ENCODE measurements at regions not wholly inside any gene's neighbourhood (a gene's known extent, or its start where the extent isn't known, plus 50 kb on each side); places are given as distances from the start of the nearest gene placed in this dataset.
"Not testable (repeated sequence)": the region's sequence is repeated elsewhere in the genome, so short reads cannot be mapped to it uniquely, and the experiment has no call there.

GRCh38 chr22:49657974-49658590 lies 169.6 kb downstream of the BRD1 start:
- no peak for DNase-seq

GRCh38 chr22:49657275-49657973 lies 170.2 kb downstream of the BRD1 start:
- no peak for DNase-seq

GRCh38 chr22:49656883-49657274 lies 170.8 kb downstream of the BRD1 start:
- not testable (repeated sequence) for DNase-seq

- no peak for DNase-seq
Observed at GRCh38 chr22:49656291-49656851, 171.3 kb downstream of the BRD1 start.

- DNase-seq = no peak
Observed at GRCh38 chr22:49655168-49655812, 172.4 kb downstream of the BRD1 start.

- no peak for DNase-seq
Observed at GRCh38 chr22:49650336-49651241, 177.1 kb downstream of the BRD1 start.

GRCh38 chr22:49649166-49650068 lies 178.3 kb downstream of the BRD1 start:
- no peak for DNase-seq

GRCh38 chr22:49648053-49648452 lies 179.6 kb downstream of the BRD1 start:
- no peak for DNase-seq

GRCh38 chr22:49647627-49648026 lies 180.0 kb downstream of the BRD1 start:
- DNase-seq = no peak

GRCh38 chr22:49646876-49647275 lies 180.8 kb downstream of the BRD1 start:
- DNase-seq = no peak

- DNase-seq = no peak
Observed at GRCh38 chr22:49645791-49646550, 181.7 kb downstream of the BRD1 start.

GRCh38 chr22:49645257-49645656 lies 182.4 kb downstream of the BRD1 start:
- DNase-seq = no peak

- no peak for DNase-seq
Observed at GRCh38 chr22:49643998-49644397, 183.7 kb downstream of the BRD1 start.

GRCh38 chr22:49643466-49643865 lies 184.2 kb downstream of the BRD1 start:
- no peak for DNase-seq

- no peak for DNase-seq
Observed at GRCh38 chr22:49642741-49643140, 184.9 kb downstream of the BRD1 start.

GRCh38 chr22:49642331-49642730 lies 185.3 kb downstream of the BRD1 start:
- no peak for DNase-seq

- no peak for DNase-seq
Observed at GRCh38 chr22:49641770-49642313, 185.8 kb downstream of the BRD1 start.

- DNase-seq = no peak
Observed at GRCh38 chr22:49640366-49641095, 187.1 kb downstream of the BRD1 start.

- DNase-seq = no peak
Observed at GRCh38 chr22:49639956-49640355, 187.7 kb downstream of the BRD1 start.

GRCh38 chr22:49638788-49639187 lies 188.9 kb downstream of the BRD1 start:
- no peak for DNase-seq
